H9 (cell line): ENCODE measurements at regions not wholly inside any gene's neighbourhood (a gene's known extent, or its start where the extent isn't known, plus 50 kb on each side); places are given as distances from the start of the nearest gene placed in this dataset.
"Not testable (repeated sequence)": the region's sequence is repeated elsewhere in the genome, so short reads cannot be mapped to it uniquely, and the experiment has no call there.

ENCODE experiments used
- DNase-seq: peaks from one replicate; pipeline ENCODE4 v3.0.0-alpha.2; 2017
- H2AFZ ChIP-seq: one replicate; pipeline ENCODE4 v1.6.1; 2013; ENCODE audit warnings: mild to moderate bottlenecking, low read length, control low read depth, moderate library complexity
- H2AK5ac ChIP-seq: 2 replicates; pipeline ENCODE4 v1.6.1; 2013; ENCODE audit warnings: low read length, control low read depth, mixed read lengths; ENCODE audit not compliant: insufficient read length
- H2BK120ac ChIP-seq: one replicate; pipeline ENCODE4 v1.6.1; 2013; ENCODE audit warnings: low read depth, mild to moderate bottlenecking, low read length, control low read depth, inconsistent platforms; ENCODE audit not compliant: poor library complexity, severe bottlenecking
- H2BK12ac ChIP-seq: 2 replicates; pipeline ENCODE4 v1.6.1; 2013; ENCODE audit warnings: low read length, control low read depth, mixed read lengths, low read depth; ENCODE audit not compliant: insufficient read length
- H2BK15ac ChIP-seq: 2 replicates; pipeline ENCODE4 v1.6.1; 2013; ENCODE audit warnings: low read depth, low read length, control low read depth
- H2BK20ac ChIP-seq: one replicate; pipeline ENCODE4 v1.6.1; 2013; ENCODE audit warnings: low read depth, mild to moderate bottlenecking, low read length, control low read depth, inconsistent platforms; ENCODE audit not compliant: poor library complexity, severe bottlenecking
- H2BK5ac ChIP-seq: 2 replicates; pipeline ENCODE4 v1.6.1; 2013; ENCODE audit warnings: low read length, control low read depth, mixed read lengths; ENCODE audit not compliant: insufficient read length
- H3K14ac ChIP-seq: 2 replicates; pipeline ENCODE4 v1.6.1; 2013; ENCODE audit warnings: low read length, control low read depth; ENCODE audit not compliant: insufficient read depth
- H3K18ac ChIP-seq: 2 replicates; pipeline ENCODE4 v1.6.1; 2013; ENCODE audit warnings: low read depth, mild to moderate bottlenecking, mixed read lengths, low read length, control low read depth; ENCODE audit not compliant: insufficient read length
- H3K23ac ChIP-seq: 2 replicates; pipeline ENCODE4 v1.6.1; 2013; ENCODE audit warnings: low read length, control low read depth, mixed read lengths, low read depth; ENCODE audit not compliant: insufficient read length
- H3K23me2 ChIP-seq: 2 replicates; pipeline ENCODE4 v1.6.1; 2013; ENCODE audit warnings: low read depth, mild to moderate bottlenecking, mixed read lengths, low read length, control low read depth; ENCODE audit not compliant: insufficient read length, poor library complexity, severe bottlenecking
- H3K27ac ChIP-seq: 2 replicates; pipeline ENCODE4 v1.5.1; 2013; ENCODE audit warnings: low read length, control low read depth, mixed read lengths, low read depth; ENCODE audit not compliant: insufficient read length
- H3K27me3 ChIP-seq: 2 replicates; pipeline ENCODE4 v1.6.1; 2013; ENCODE audit warnings: low read length, control low read depth, inconsistent platforms; ENCODE audit not compliant: insufficient read depth
- H3K4ac ChIP-seq: 2 replicates; pipeline ENCODE4 v1.6.1; 2013; ENCODE audit warnings: low read depth, mild to moderate bottlenecking, control low read depth, inconsistent platforms, low read length, moderate library complexity
- H3K4me1 ChIP-seq: 2 replicates; pipeline ENCODE4 v1.6.1; 2013; ENCODE audit warnings: low read length, control low read depth, inconsistent platforms; ENCODE audit not compliant: insufficient read depth
- H3K4me2 ChIP-seq: 2 replicates; pipeline ENCODE4 v1.6.1; 2013; ENCODE audit warnings: low read length, control low read depth, mixed read lengths; ENCODE audit not compliant: insufficient read length, insufficient read depth
- H3K56ac ChIP-seq: 2 replicates; pipeline ENCODE4 v1.6.1; 2013; ENCODE audit warnings: low read depth, mild to moderate bottlenecking, mixed read lengths, low read length, control low read depth; ENCODE audit not compliant: insufficient read length
- H3K79me1 ChIP-seq: 2 replicates; pipeline ENCODE4 v1.6.1; 2013; ENCODE audit warnings: low read depth, mild to moderate bottlenecking, moderate library complexity, low read length, control low read depth, inconsistent platforms; ENCODE audit not compliant: insufficient read depth, poor library complexity, severe bottlenecking
- H3K79me2 ChIP-seq: 2 replicates; pipeline ENCODE4 v1.6.1; 2013; ENCODE audit warnings: low read length, control low read depth, inconsistent platforms; ENCODE audit not compliant: insufficient read depth
- H3K9ac ChIP-seq: 2 replicates; pipeline ENCODE4 v1.6.1; 2013; ENCODE audit warnings: low read length, control low read depth, mixed read lengths; ENCODE audit not compliant: insufficient read length; ENCODE audit errors: extremely low read depth
- H3K9me3 ChIP-seq: one replicate; pipeline ENCODE4 v1.6.1; 2013; ENCODE audit warnings: low read depth, low read length, inconsistent platforms; ENCODE audit not compliant: control insufficient read depth
- H3T11ph ChIP-seq: one replicate; pipeline ENCODE4 v1.6.1; 2013; ENCODE audit warnings: mild to moderate bottlenecking, low read length, control low read depth, inconsistent platforms
- H4K20me1 ChIP-seq: one replicate; pipeline ENCODE4 v1.6.1; 2013; ENCODE audit not compliant: control insufficient read depth, insufficient read length, insufficient read depth
- H4K5ac ChIP-seq: 2 replicates; pipeline ENCODE4 v1.6.1; 2013; ENCODE audit warnings: low read depth, mild to moderate bottlenecking, mixed read lengths, low read length, control low read depth; ENCODE audit not compliant: insufficient read length
- H4K8ac ChIP-seq: replicated peaks from 2 replicates; pipeline ENCODE4 v1.6.1; 2013; ENCODE audit warnings: low read length, control low read depth, mixed read lengths, low read depth; ENCODE audit not compliant: insufficient read length
- H4K91ac ChIP-seq: 2 replicates; pipeline ENCODE4 v1.6.1; 2013; ENCODE audit warnings: low read depth, mild to moderate bottlenecking, moderate library complexity, mixed read lengths, low read length, control low read depth; ENCODE audit not compliant: insufficient read length
- H3K27ac Mint-ChIP-seq, 3 experiments: 2 replicates in 2 of 3; 3 replicates in 1 of 3; pipeline ENCODE4 v1.8.0; 2020 to 2021; ENCODE audit warnings: mixed read lengths in 3 of 3, mild to moderate bottlenecking in 1 of 3, moderate library complexity in 1 of 3
- H3K27me3 Mint-ChIP-seq: 2 replicates; pipeline ENCODE4 v1.8.0; 2021; ENCODE audit warnings: low read depth, mild to moderate bottlenecking, moderate library complexity, mixed read lengths
- H3K36me3 Mint-ChIP-seq, 3 experiments: 2 replicates in 2 of 3; 3 replicates in 1 of 3; pipeline ENCODE4 v1.8.0; 2020 to 2021; ENCODE audit warnings: low read depth in 3 of 3, mixed read lengths in 3 of 3; ENCODE audit not compliant: insufficient read depth in 1 of 3
- H3K4me1 Mint-ChIP-seq, 2 experiments: 2 replicates each; pipeline ENCODE4 v1.8.0; 2020; ENCODE audit warnings: mixed read lengths in 2 of 2
- H3K4me3 Mint-ChIP-seq, 2 experiments: 2 replicates in 1 of 2; 3 replicates in 1 of 2; pipeline ENCODE4 v1.8.0; 2020 to 2021; ENCODE audit warnings: mild to moderate bottlenecking in 2 of 2, mixed read lengths in 2 of 2, moderate library complexity in 1 of 2
- H3K9me3 Mint-ChIP-seq, 2 experiments: 2 replicates in 1 of 2; 3 replicates in 1 of 2; pipeline ENCODE4 v1.8.0; 2020; ENCODE audit warnings: mild to moderate bottlenecking in 2 of 2, mixed read lengths in 2 of 2, moderate library complexity in 1 of 2
- WGBS: extraction: QIAGEN DNeasy Blood & Tissue Kit; methylation state at CpG from one replicate; pipeline ENCODE4 v1.1.7; 2013; ENCODE audit warnings: missing lambda C conversion rate, low lambda C conversion rate, mixed read lengths; ENCODE audit not compliant: insufficient read length; ENCODE audit errors: extremely low coverage; 5-methylcytosine and 5-hydroxymethylcytosine counted together

GRCh38 chr2:182552785-182553184 lies 125.9 kb upstream of the PDE1A start:
- not testable (repeated sequence) for H3K27ac ChIP-seq, H3K18ac ChIP-seq, H3K4me3 Mint-ChIP-seq, H3K56ac ChIP-seq, H3K9me3 Mint-ChIP-seq, H3K9me3 ChIP-seq, H2BK120ac ChIP-seq, H3K36me3 Mint-ChIP-seq, H3K14ac ChIP-seq, H3K79me1 ChIP-seq, H3K4ac ChIP-seq, H2BK15ac ChIP-seq, H2BK5ac ChIP-seq, H4K91ac ChIP-seq, H4K8ac ChIP-seq, H2BK12ac ChIP-seq, H2AK5ac ChIP-seq, H4K5ac ChIP-seq, H3K23me2 ChIP-seq, H3K4me2 ChIP-seq, H4K20me1 ChIP-seq, H3K4me1 ChIP-seq, H2BK20ac ChIP-seq, H3K27me3 Mint-ChIP-seq, H3T11ph ChIP-seq, H3K9ac ChIP-seq, H3K27me3 ChIP-seq, H2AFZ ChIP-seq, H3K23ac ChIP-seq, DNase-seq, H3K79me2 ChIP-seq
- H3K27ac Mint-ChIP-seq: 0 out of 7 replicates have a peak overlapping the region, but pooled peaks of 1 of the 3 experiments have one; percentile 50
- peaks cover 2 to 10% of the 10 kb centered on the region in 2 experiments; a peak in 3 of 4 replicates for H3K4me1 Mint-ChIP-seq
- WGBS: no CpG with 5 or more reads among the region's 16 CpGs
